22Rv1 (cell line): ENCODE measurements at regions not wholly inside any gene's neighbourhood (a gene's known extent, or its start where the extent isn't known, plus 50 kb on each side); places are given as distances from the start of the nearest gene placed in this dataset.

ENCODE experiments used
- ZFX ChIP-seq: fragments of 450-650 bp; IDR thresholded peaks from 2 replicates; pipeline ENCODE4 v1.6.1; 2017; ENCODE audit warnings: antibody characterized with exemption, borderline replicate concordance
- TF ChIP-seq, protein P1 (sequence below): fragments of 450-650 bp; IDR thresholded peaks from 2 replicates; pipeline ENCODE4 v1.5.1; 2017; ENCODE audit warnings: mild to moderate bottlenecking

DNA sequence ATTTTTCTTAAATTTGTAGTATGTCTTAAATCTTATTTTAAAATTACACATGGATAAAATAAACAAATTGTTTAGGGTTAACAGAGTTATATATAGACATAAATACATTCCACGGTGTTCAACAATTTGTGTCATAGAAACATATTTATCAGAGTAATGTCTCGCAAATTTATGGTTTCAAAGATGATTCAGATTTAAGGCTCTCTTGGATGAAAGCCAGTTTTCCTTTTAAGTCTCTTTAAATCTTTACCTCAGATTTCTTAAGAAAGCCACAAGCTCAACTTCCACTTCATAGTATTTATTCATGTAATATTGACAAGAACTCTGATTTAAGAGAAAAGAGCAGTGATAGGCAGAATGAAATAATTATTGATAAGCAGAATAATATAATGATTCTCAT lies 1254.8 kb upstream of the ADGRL3 start:
- TF ChIP-seq, protein P1, sequence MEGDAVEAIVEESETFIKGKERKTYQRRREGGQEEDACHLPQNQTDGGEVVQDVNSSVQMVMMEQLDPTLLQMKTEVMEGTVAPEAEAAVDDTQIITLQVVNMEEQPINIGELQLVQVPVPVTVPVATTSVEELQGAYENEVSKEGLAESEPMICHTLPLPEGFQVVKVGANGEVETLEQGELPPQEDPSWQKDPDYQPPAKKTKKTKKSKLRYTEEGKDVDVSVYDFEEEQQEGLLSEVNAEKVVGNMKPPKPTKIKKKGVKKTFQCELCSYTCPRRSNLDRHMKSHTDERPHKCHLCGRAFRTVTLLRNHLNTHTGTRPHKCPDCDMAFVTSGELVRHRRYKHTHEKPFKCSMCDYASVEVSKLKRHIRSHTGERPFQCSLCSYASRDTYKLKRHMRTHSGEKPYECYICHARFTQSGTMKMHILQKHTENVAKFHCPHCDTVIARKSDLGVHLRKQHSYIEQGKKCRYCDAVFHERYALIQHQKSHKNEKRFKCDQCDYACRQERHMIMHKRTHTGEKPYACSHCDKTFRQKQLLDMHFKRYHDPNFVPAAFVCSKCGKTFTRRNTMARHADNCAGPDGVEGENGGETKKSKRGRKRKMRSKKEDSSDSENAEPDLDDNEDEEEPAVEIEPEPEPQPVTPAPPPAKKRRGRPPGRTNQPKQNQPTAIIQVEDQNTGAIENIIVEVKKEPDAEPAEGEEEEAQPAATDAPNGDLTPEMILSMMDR, result no peak
- no peak for TF ChIP-seq ZFX
